NT2/D1 (cell line): ENCODE measurements at regions not wholly inside any gene's neighbourhood (a gene's known extent, or its start where the extent isn't known, plus 50 kb on each side); places are given as distances from the start of the nearest gene placed in this dataset.

ENCODE experiments used
- YY1 ChIP-seq: IDR thresholded peaks from 2 replicates; pipeline ENCODE4 v1.6.1; 2011; ENCODE audit not compliant: insufficient read length, insufficient read depth
- ZNF274 ChIP-seq: IDR thresholded peaks from 2 replicates; pipeline ENCODE4 v1.6.1; 2011; ENCODE audit warnings: mild to moderate bottlenecking, low read depth, low read length

- TF ChIP-seq YY1 (no peak), ZNF274 (no peak)
These were observed 149.6 kb downstream of the HTR1A start for GRCh38 chr5:63812693-63813092.
